ENCODE measurements at regions not wholly inside any gene's neighbourhood (a gene's known extent, or its start where the extent isn't known, plus 50 kb on each side); places are given as distances from the start of the nearest gene placed in this dataset.

DNA sequence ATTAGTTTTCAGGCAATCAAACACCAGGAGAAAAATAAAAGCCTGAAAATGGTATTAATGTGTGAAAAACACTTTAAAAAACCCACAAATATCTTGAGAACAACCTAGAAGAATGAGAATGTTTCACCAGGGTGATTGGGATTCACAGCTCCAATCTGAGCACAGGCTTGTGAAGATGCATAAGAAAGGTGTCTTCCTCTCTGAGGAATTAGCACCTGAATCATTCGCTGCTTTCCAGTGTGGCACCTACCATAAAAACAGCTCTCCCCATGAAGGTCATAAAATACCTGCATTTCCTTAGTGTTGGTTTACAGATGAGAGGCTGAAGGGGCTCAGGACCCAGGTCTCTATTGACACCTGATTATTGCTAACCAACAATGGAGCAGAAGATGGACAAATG lies 499.7 kb upstream of the KLHL29 start:
- no peaks in the 10 kb centered on the region for H4K20me1 ChIP-seq (ENCODE audit: insufficient read depth, low read length)
- no peak overlapping the region for H2AFZ ChIP-seq (ENCODE audit: low read depth, low read length)
- no peak overlapping the region for H3K9ac ChIP-seq (ENCODE audit: low read length)
- H3K4me3 ChIP-seq (ENCODE audit: low read length) = no peak overlapping the region
- no peak overlapping the region for H3K4me2 ChIP-seq (ENCODE audit: low read length)
- no peak overlapping the region for H3K27ac ChIP-seq (ENCODE audit: low read length)
- H3K36me3 ChIP-seq (replicated peaks; ENCODE audit: low read depth, low read length) = no peaks in the 10 kb centered on the region
- TF ChIP-seq, protein P1, sequence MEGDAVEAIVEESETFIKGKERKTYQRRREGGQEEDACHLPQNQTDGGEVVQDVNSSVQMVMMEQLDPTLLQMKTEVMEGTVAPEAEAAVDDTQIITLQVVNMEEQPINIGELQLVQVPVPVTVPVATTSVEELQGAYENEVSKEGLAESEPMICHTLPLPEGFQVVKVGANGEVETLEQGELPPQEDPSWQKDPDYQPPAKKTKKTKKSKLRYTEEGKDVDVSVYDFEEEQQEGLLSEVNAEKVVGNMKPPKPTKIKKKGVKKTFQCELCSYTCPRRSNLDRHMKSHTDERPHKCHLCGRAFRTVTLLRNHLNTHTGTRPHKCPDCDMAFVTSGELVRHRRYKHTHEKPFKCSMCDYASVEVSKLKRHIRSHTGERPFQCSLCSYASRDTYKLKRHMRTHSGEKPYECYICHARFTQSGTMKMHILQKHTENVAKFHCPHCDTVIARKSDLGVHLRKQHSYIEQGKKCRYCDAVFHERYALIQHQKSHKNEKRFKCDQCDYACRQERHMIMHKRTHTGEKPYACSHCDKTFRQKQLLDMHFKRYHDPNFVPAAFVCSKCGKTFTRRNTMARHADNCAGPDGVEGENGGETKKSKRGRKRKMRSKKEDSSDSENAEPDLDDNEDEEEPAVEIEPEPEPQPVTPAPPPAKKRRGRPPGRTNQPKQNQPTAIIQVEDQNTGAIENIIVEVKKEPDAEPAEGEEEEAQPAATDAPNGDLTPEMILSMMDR (IDR thresholded peaks at IDR 0.05; ENCODE audit: low read depth, low read length) = no peak
- TF ChIP-seq EZH2phosphoT487 (IDR thresholded peaks at IDR 0.05; ENCODE audit: low read depth) = no peak
- H3K4me1 ChIP-seq (ENCODE audit: low read length) = no peaks in the 10 kb centered on the region
- H3K79me2 ChIP-seq (ENCODE audit: low read length) = no peaks in the 10 kb centered on the region
- H3K27me3 ChIP-seq (ENCODE audit: low read depth, low read length) = no peaks in the 10 kb centered on the region
- H3K9me3 ChIP-seq (ENCODE audit: insufficient read depth, low read length) = no peaks in the 10 kb centered on the region

DNA sequence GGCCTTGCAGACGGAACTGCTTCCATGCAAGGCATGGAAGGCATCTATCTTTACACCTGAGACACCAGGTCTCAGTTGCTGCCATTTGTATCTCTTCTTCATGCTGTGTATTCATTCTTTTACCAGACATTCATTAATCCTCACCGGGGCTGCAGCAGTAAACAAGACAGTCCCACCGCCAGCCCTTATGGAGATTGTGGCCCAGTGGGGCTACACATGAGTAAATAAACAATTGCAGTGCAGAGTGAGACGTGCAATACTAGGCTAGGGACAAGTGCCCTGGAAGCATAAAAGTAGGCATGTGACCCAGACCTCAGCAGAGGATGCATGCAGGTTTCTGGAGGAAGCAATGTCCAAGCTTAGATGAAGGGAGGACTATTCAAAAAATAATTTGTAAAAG lies 497.6 kb upstream of the KLHL29 start:
- Histone ChIP-seq H3K27ac (ENCODE audit: low read length) (no peak overlapping the region), H2AFZ (ENCODE audit: low read depth, low read length) (no peak overlapping the region), H4K20me1 (ENCODE audit: insufficient read depth, low read length) (no peaks in the 10 kb centered on the region)

GRCh38 chr2:22887845-22888244 lies 497.1 kb upstream of the KLHL29 start:
- H3K9ac ChIP-seq (ENCODE audit: low read length) = no peak overlapping the region
- no peak overlapping the region for H3K27ac ChIP-seq (ENCODE audit: low read length)
- H4K20me1 ChIP-seq (ENCODE audit: insufficient read depth, low read length) = no peaks in the 10 kb centered on the region
- no peaks in the 10 kb centered on the region for H3K79me2 ChIP-seq (ENCODE audit: low read length)
- H3K36me3 ChIP-seq (replicated peaks; ENCODE audit: low read depth, low read length) = no peaks in the 10 kb centered on the region
- H2AFZ ChIP-seq (ENCODE audit: low read depth, low read length) = no peak overlapping the region
- no peaks in the 10 kb centered on the region for H3K9me3 ChIP-seq (ENCODE audit: insufficient read depth, low read length)
- no peak overlapping the region for H3K4me2 ChIP-seq (ENCODE audit: low read length)
- no peak for TF ChIP-seq EZH2phosphoT487 (IDR thresholded peaks at IDR 0.05; ENCODE audit: low read depth)
- no peaks in the 10 kb centered on the region for H3K27me3 ChIP-seq (ENCODE audit: low read depth, low read length)
- no peaks in the 10 kb centered on the region for H3K4me1 ChIP-seq (ENCODE audit: low read length)
- H3K4me3 ChIP-seq (ENCODE audit: low read length) = no peak overlapping the region

More for the DNA sequence above, 497.6 kb upstream of the KLHL29 start:
- H3K9me3 ChIP-seq (ENCODE audit: insufficient read depth, low read length) = no peaks in the 10 kb centered on the region
- H3K36me3 ChIP-seq (replicated peaks; ENCODE audit: low read depth, low read length) = no peaks in the 10 kb centered on the region
- no peaks in the 10 kb centered on the region for H3K79me2 ChIP-seq (ENCODE audit: low read length)
- H3K9ac ChIP-seq (ENCODE audit: low read length) = no peak overlapping the region
- no peak overlapping the region for H3K4me3 ChIP-seq (ENCODE audit: low read length)
- no peaks in the 10 kb centered on the region for H3K4me1 ChIP-seq (ENCODE audit: low read length)
- H3K4me2 ChIP-seq (ENCODE audit: low read length) = no peak overlapping the region
- TF ChIP-seq, protein P1 (IDR thresholded peaks at IDR 0.05; ENCODE audit: low read depth, low read length) = no peak
- TF ChIP-seq EZH2phosphoT487 (IDR thresholded peaks at IDR 0.05; ENCODE audit: low read depth) = no peak
- no peaks in the 10 kb centered on the region for H3K27me3 ChIP-seq (ENCODE audit: low read depth, low read length)

DNA sequence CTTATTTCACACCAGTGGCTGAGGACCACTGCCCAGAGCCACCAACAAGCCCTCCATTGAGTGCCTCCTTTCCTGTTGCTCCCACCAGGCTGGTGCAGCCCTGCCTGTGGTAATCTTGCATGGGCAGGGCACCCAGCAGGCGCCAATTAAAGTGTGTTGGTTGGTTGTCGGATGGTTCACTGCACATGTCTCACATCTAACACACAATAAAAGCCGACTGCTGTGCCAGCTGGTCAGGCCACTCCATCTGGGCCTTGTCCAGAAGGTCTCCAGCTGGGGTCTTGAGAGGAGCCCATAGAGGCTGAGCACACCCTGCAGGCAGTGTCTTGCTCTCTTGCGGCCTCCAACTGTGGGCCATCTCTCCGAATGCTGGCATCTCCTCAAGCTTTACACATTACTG lies 494.8 kb upstream of the KLHL29 start:
- Histone ChIP-seq H3K9ac (ENCODE audit: low read length) (no peak overlapping the region), H3K27me3 (ENCODE audit: low read depth, low read length) (no peaks in the 10 kb centered on the region), H3K27ac (ENCODE audit: low read length) (no peak overlapping the region), H2AFZ (ENCODE audit: low read depth, low read length) (no peak overlapping the region), H3K4me3 (ENCODE audit: low read length) (no peak overlapping the region), H3K4me2 (ENCODE audit: low read length) (no peak overlapping the region), H4K20me1 (ENCODE audit: insufficient read depth, low read length) (no peaks in the 10 kb centered on the region), H3K9me3 (ENCODE audit: insufficient read depth, low read length) (no peaks in the 10 kb centered on the region), H3K79me2 (ENCODE audit: low read length) (no peaks in the 10 kb centered on the region), H3K4me1 (ENCODE audit: low read length) (no peaks in the 10 kb centered on the region), H3K36me3 (replicated peaks; ENCODE audit: low read depth, low read length) (no peaks in the 10 kb centered on the region)
- TF ChIP-seq, protein P1 (IDR thresholded peaks at IDR 0.05; ENCODE audit: low read depth, low read length) = no peak
- TF ChIP-seq EZH2phosphoT487 (IDR thresholded peaks at IDR 0.05; ENCODE audit: low read depth) = no peak
